MG63 (cell line): ENCODE measurements at regions not wholly inside any gene's neighbourhood (a gene's known extent, or its start where the extent isn't known, plus 50 kb on each side); places are given as distances from the start of the nearest gene placed in this dataset.
"Not testable (repeated sequence)": the region's sequence is repeated elsewhere in the genome, so short reads cannot be mapped to it uniquely, and the experiment has no call there.

Experiments used
- DNase-seq: peaks from one replicate; pipeline ENCODE4 v3.0.0-alpha.2; 2020
- H3K27me3 ChIP-seq: fragments of 250-450 bp; sonication (Bioruptor Pico); 2 replicates; pipeline ENCODE4 v1.5.1; 2020; ENCODE audit warnings: mild to moderate bottlenecking, moderate library complexity
- H3K36me3 ChIP-seq: fragments of 250-450 bp; sonication (Bioruptor Pico); 2 replicates; pipeline ENCODE4 v1.5.1; 2020; ENCODE audit warnings: mild to moderate bottlenecking, moderate library complexity
- H3K4me3 ChIP-seq: fragments of 250-450 bp; sonication (Bioruptor Pico); 2 replicates; pipeline ENCODE4 v1.5.1; 2020; ENCODE audit warnings: mild to moderate bottlenecking, moderate library complexity
- H3K9me3 ChIP-seq: fragments of 250-450 bp; sonication (Bioruptor Pico); 2 replicates; pipeline ENCODE4 v1.5.1; 2020; ENCODE audit warnings: mild to moderate bottlenecking, moderate library complexity

- not testable (repeated sequence) for DNase-seq, H3K9me3 ChIP-seq, H3K27me3 ChIP-seq, H3K4me3 ChIP-seq, H3K36me3 ChIP-seq
Observed at GRCh38 chr9:67635067-67635466, 223.7 kb upstream of the ANKRD20A1 start.

- H3K27me3 ChIP-seq, H3K36me3 ChIP-seq, H3K9me3 ChIP-seq, H3K4me3 ChIP-seq, DNase-seq: not testable (repeated sequence)
Observed at GRCh38 chr9:67611900-67612299, 246.8 kb upstream of the ANKRD20A1 start.

- H3K4me3 ChIP-seq, H3K9me3 ChIP-seq, H3K27me3 ChIP-seq, DNase-seq, H3K36me3 ChIP-seq: not testable (repeated sequence)
Observed at GRCh38 chr9:67609872-67610271, 248.9 kb upstream of the ANKRD20A1 start.

GRCh38 chr9:67609435-67609834 is 249.3 kb upstream of the ANKRD20A1 start:
- not testable (repeated sequence) for H3K36me3 ChIP-seq, H3K4me3 ChIP-seq, H3K9me3 ChIP-seq, DNase-seq, H3K27me3 ChIP-seq

- not testable (repeated sequence) for H3K9me3 ChIP-seq, H3K27me3 ChIP-seq, DNase-seq, H3K36me3 ChIP-seq, H3K4me3 ChIP-seq
Observed at GRCh38 chr9:67605113-67605512, 253.6 kb upstream of the ANKRD20A1 start.

- H3K9me3 ChIP-seq, H3K36me3 ChIP-seq, H3K27me3 ChIP-seq, H3K4me3 ChIP-seq, DNase-seq: not testable (repeated sequence)
Observed at GRCh38 chr9:67603609-67604008, 255.1 kb upstream of the ANKRD20A1 start.

- not testable (repeated sequence) for DNase-seq, H3K27me3 ChIP-seq, H3K36me3 ChIP-seq, H3K4me3 ChIP-seq, H3K9me3 ChIP-seq
Observed at GRCh38 chr9:67592424-67592823, 266.3 kb upstream of the ANKRD20A1 start.

- not testable (repeated sequence) for H3K36me3 ChIP-seq, DNase-seq, H3K9me3 ChIP-seq, H3K4me3 ChIP-seq, H3K27me3 ChIP-seq
Observed at GRCh38 chr9:67555874-67556273, 302.9 kb upstream of the ANKRD20A1 start.

GRCh38 chr9:67550044-67550443 is 308.7 kb upstream of the ANKRD20A1 start:
- H3K4me3 ChIP-seq, DNase-seq, H3K9me3 ChIP-seq, H3K27me3 ChIP-seq, H3K36me3 ChIP-seq: not testable (repeated sequence)

- not testable (repeated sequence) for H3K4me3 ChIP-seq, DNase-seq, H3K36me3 ChIP-seq, H3K27me3 ChIP-seq, H3K9me3 ChIP-seq
Observed at GRCh38 chr9:67529834-67530233, 328.9 kb upstream of the ANKRD20A1 start.

- H3K27me3 ChIP-seq, H3K9me3 ChIP-seq, H3K36me3 ChIP-seq, H3K4me3 ChIP-seq, DNase-seq: not testable (repeated sequence)
Observed at GRCh38 chr9:67516938-67517337, 341.8 kb upstream of the ANKRD20A1 start.

- not testable (repeated sequence) for H3K27me3 ChIP-seq, H3K9me3 ChIP-seq, H3K36me3 ChIP-seq, H3K4me3 ChIP-seq, DNase-seq
Observed at GRCh38 chr9:67514587-67514986, 344.1 kb upstream of the ANKRD20A1 start.

- not testable (repeated sequence) for H3K27me3 ChIP-seq, H3K9me3 ChIP-seq, DNase-seq, H3K36me3 ChIP-seq, H3K4me3 ChIP-seq
Observed at GRCh38 chr9:67503728-67504369, 354.9 kb upstream of the ANKRD20A1 start.

GRCh38 chr9:67492028-67492427 is 366.7 kb upstream of the ANKRD20A1 start:
- not testable (repeated sequence) for DNase-seq, H3K27me3 ChIP-seq, H3K36me3 ChIP-seq, H3K4me3 ChIP-seq, H3K9me3 ChIP-seq

- not testable (repeated sequence) for H3K36me3 ChIP-seq, H3K4me3 ChIP-seq
Observed at GRCh38 chr9:67477465-67477864, 381.3 kb upstream of the ANKRD20A1 start.

GRCh38 chr9:67470739-67471138 is 388.0 kb upstream of the ANKRD20A1 start:
- not testable (repeated sequence) for H3K9me3 ChIP-seq, DNase-seq, H3K4me3 ChIP-seq, H3K27me3 ChIP-seq, H3K36me3 ChIP-seq

More at GRCh38 chr9:67477465-67477864, 381.3 kb upstream of the ANKRD20A1 start:
- H3K9me3 ChIP-seq, DNase-seq, H3K27me3 ChIP-seq: not testable (repeated sequence)

- H3K36me3 ChIP-seq, H3K27me3 ChIP-seq, H3K9me3 ChIP-seq, H3K4me3 ChIP-seq, DNase-seq: not testable (repeated sequence)
Observed at GRCh38 chr9:67468326-67468725, 390.4 kb upstream of the ANKRD20A1 start.

GRCh38 chr9:67461796-67462757 is 396.7 kb upstream of the ANKRD20A1 start:
- DNase-seq, H3K27me3 ChIP-seq, H3K36me3 ChIP-seq, H3K9me3 ChIP-seq, H3K4me3 ChIP-seq: not testable (repeated sequence)
